ENCODE measurements at regions not wholly inside any gene's neighbourhood (a gene's known extent, or its start where the extent isn't known, plus 50 kb on each side); places are given as distances from the start of the nearest gene placed in this dataset.

DNA sequence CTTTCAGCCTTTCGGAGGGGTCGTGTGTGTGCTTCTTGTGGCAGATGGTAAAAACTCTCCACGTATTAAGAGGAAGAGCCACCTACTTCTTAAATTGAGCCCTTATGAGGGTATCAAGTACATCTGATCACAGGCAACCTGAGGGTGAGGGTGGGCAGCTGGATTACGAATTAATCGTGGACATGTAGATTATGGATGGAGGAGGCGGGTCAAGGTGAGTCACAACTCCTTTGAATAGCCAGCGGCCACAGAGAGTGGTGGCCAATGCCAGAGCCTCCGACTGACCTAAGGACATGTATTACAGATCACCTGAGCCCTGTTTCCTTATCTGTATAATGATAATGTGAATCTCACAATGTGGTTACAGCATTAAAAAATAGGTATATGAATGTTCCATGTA, 1083.9 kb downstream of the SORCS3 start:
- DNase-seq (ENCODE audit: low read depth in 1 of 2, low spot score in 1 of 2) = no peak
- TF ChIP-seq, protein P1, sequence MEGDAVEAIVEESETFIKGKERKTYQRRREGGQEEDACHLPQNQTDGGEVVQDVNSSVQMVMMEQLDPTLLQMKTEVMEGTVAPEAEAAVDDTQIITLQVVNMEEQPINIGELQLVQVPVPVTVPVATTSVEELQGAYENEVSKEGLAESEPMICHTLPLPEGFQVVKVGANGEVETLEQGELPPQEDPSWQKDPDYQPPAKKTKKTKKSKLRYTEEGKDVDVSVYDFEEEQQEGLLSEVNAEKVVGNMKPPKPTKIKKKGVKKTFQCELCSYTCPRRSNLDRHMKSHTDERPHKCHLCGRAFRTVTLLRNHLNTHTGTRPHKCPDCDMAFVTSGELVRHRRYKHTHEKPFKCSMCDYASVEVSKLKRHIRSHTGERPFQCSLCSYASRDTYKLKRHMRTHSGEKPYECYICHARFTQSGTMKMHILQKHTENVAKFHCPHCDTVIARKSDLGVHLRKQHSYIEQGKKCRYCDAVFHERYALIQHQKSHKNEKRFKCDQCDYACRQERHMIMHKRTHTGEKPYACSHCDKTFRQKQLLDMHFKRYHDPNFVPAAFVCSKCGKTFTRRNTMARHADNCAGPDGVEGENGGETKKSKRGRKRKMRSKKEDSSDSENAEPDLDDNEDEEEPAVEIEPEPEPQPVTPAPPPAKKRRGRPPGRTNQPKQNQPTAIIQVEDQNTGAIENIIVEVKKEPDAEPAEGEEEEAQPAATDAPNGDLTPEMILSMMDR (IDR thresholded peaks at IDR 0.05; ENCODE audit: low read depth, low read length) = no peak
- H3K4me3 ChIP-seq = no peak overlapping the region
- no peaks in the 10 kb centered on the region for H3K27me3 ChIP-seq
- H3K27ac ChIP-seq = no peak overlapping the region
- H3K36me3 ChIP-seq = no peaks in the 10 kb centered on the region
- no peaks in the 10 kb centered on the region for H3K9me3 ChIP-seq (ENCODE audit: low read depth)
- no peaks in the 10 kb centered on the region for H3K4me1 ChIP-seq (ENCODE audit: low read depth)

DNA sequence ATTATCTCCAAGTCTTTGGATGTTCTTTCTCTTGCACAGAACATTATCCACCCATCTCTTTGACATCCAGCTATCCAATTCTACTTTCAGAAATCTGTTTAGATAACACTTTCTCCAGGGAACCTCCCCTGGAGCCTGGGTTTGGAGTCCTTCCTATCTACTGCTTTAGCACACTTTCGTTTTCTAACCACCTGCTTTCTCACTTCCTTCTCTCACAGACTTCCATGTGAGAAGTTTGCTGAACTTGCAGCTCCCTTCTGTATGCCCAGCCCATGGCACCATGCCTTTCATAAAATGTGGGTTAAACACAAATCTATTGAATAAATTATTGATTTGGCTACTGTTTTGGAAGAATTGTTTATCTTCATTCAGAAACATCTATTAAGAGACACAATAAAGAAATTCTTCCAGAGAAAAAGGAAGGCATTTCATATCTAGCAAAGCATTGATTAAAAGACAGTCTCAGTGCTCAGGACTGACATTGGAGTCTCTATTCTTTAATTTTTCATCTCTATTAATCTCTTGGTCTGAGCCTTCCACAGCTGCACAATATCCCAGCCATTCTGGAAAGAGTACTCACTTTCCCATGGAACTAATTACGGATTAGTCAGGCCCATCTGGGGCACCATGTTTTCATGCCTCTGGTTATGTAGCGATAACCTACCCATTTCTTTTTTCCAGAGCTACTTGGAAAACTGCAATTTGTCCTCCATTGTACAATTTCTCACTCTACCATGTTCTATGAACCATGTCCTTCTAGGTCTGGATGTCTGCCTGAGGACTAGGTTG, 1077.3 kb downstream of the SORCS3 start:
- no peaks in the 10 kb centered on the region for H3K27me3 ChIP-seq
- TF ChIP-seq, protein P1 (IDR thresholded peaks at IDR 0.05; ENCODE audit: low read depth, low read length) = no peak
- no peak for DNase-seq (ENCODE audit: low read depth in 1 of 2, low spot score in 1 of 2)
- H3K4me3 ChIP-seq = no peak overlapping the region
- no peaks in the 10 kb centered on the region for H3K36me3 ChIP-seq
- H3K9me3 ChIP-seq (ENCODE audit: low read depth) = no peaks in the 10 kb centered on the region
- H3K27ac ChIP-seq = no peak overlapping the region
- H3K4me1 ChIP-seq (ENCODE audit: low read depth) = no peaks in the 10 kb centered on the region

DNA sequence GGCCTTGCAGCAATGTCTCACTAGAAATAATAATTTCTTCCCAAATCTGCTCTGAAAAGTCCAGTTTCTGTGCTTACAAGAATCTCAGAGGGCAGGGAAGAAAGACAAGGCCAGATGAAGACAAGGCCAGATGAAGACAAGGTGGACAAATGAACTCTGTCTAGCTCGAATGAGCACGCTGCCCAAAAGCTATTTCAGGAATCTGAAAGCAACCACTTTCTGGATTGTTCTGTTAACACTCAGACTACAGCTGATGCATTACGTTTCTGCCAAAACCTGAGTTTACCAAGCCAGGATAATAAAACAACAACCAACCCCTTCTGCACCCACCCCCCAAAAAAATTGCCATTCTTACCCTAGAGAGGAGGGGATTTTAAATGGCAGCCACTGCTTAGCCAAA, 1073.6 kb downstream of the SORCS3 start:
- TF ChIP-seq, protein P1 (IDR thresholded peaks at IDR 0.05; ENCODE audit: low read depth, low read length) = no peak
- Histone ChIP-seq H3K27ac (no peak overlapping the region), H3K9me3 (ENCODE audit: low read depth) (no peaks in the 10 kb centered on the region), H3K36me3 (no peaks in the 10 kb centered on the region), H3K4me1 (ENCODE audit: low read depth) (no peaks in the 10 kb centered on the region), H3K27me3 (no peaks in the 10 kb centered on the region), H3K4me3 (no peak overlapping the region)
- peak in 1 of 2 donors; percentile 45 for DNase-seq (ENCODE audit: low read depth in 1 of 2, low spot score in 1 of 2)

DNA sequence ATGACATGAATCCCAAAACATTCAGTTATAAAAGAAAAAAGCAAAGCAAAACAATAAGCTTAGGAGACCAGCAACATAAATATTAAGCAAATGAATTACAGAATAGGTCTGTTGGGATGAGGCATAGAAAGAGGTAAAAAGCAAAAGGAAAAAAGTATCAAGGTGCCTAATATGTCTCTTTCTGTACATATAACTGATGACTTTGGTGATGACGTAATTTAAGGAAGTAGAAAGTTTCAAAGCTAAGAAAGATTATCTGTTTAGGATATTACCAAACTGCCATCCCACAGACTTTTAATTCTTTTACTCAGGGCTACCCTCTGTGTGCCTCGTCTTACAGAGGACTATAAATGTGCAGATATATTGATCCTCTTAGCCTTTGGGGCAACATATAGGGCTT, 1066.5 kb downstream of the SORCS3 start:
- Histone ChIP-seq H3K27ac (no peak overlapping the region), H3K4me3 (no peak overlapping the region), H3K4me1 (ENCODE audit: low read depth) (no peaks in the 10 kb centered on the region), H3K9me3 (ENCODE audit: low read depth) (no peaks in the 10 kb centered on the region), H3K27me3 (no peaks in the 10 kb centered on the region), H3K36me3 (no peaks in the 10 kb centered on the region)
- DNase-seq (ENCODE audit: low read depth in 1 of 2, low spot score in 1 of 2) = no peak
- TF ChIP-seq, protein P1 (IDR thresholded peaks at IDR 0.05; ENCODE audit: low read depth, low read length) = no peak

DNA sequence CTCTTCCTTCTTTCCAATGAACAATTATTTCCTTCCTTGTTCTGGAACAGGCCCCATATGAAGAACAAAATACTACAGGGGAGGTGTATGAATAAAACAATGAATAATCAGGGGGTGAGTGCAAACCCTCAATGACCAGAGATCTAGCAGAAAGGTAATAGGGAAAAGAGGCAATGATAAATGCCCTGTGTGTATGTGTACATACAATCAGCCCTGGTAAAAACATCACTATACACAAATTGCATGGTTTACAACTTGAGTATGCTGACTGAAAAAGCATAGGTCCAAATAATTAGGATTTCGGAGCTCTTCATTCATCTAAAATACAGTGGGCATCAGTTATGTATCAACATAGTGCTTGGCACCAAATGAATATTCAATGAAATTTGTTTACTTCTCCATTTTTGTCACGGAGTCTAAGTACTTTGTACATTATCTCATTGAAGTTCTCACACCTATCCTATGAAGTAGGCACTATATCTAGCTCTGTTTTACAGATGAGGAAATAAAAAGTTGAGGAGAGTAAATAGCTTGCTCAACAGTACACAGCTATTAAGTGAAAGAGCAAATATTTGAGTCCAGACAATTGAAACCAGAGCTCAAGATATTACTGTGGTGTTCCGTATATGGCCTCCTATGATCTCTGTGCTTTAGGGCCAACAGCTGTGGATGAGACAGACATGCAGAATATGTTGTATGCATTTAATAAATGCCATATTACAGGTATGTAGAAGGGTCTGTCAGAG, 1065.4 kb downstream of the SORCS3 start:
- H3K36me3 ChIP-seq = no peaks in the 10 kb centered on the region
- H3K27me3 ChIP-seq = no peaks in the 10 kb centered on the region
- TF ChIP-seq, protein P1 (IDR thresholded peaks at IDR 0.05; ENCODE audit: low read depth, low read length) = no peak
- H3K9me3 ChIP-seq (ENCODE audit: low read depth) = peaks cover 2% of the 10 kb centered on the region
- no peak overlapping the region for H3K27ac ChIP-seq
- no peak for DNase-seq (ENCODE audit: low read depth in 1 of 2, low spot score in 1 of 2)
- H3K4me1 ChIP-seq (ENCODE audit: low read depth) = no peaks in the 10 kb centered on the region
- no peak overlapping the region for H3K4me3 ChIP-seq
